Muscle of arm (tissue), 1 donor: ENCODE measurements at regions not wholly inside any gene's neighbourhood (a gene's known extent, or its start where the extent isn't known, plus 50 kb on each side); places are given as distances from the start of the nearest gene placed in this dataset.
"Not testable (repeated sequence)": the region's sequence is repeated elsewhere in the genome, so short reads cannot be mapped to it uniquely, and the experiment has no call there.

Experiments
- DNase-seq: peaks from one replicate; pipeline ENCODE4 v3.0.0-alpha.2; 2013

GRCh38 chr3:152667267-152667666 lies 167.7 kb upstream of the P2RY1 start:
- no peak for DNase-seq

GRCh38 chr3:152669560-152669959 lies 165.4 kb upstream of the P2RY1 start:
- no peak for DNase-seq

- no peak for DNase-seq
Observed at GRCh38 chr3:152671446-152672319, 163.2 kb upstream of the P2RY1 start.

- no peak for DNase-seq
Observed at GRCh38 chr3:152672320-152672649, 162.6 kb upstream of the P2RY1 start.

- no peak for DNase-seq
Observed at GRCh38 chr3:152676810-152677379, 158.0 kb upstream of the P2RY1 start.

GRCh38 chr3:152677491-152677890 lies 157.4 kb upstream of the P2RY1 start:
- DNase-seq = no peak

- DNase-seq = no peak
Observed at GRCh38 chr3:152682477-152682876, 152.5 kb upstream of the P2RY1 start.

- DNase-seq = no peak
Observed at GRCh38 chr3:152683521-152683999, 151.4 kb upstream of the P2RY1 start.

- DNase-seq = no peak
Observed at GRCh38 chr3:152684279-152684678, 150.7 kb upstream of the P2RY1 start.

- no peak for DNase-seq
Observed at GRCh38 chr3:152688313-152688712, 146.6 kb upstream of the P2RY1 start.

GRCh38 chr3:152692326-152692725 lies 142.6 kb upstream of the P2RY1 start:
- not testable (repeated sequence) for DNase-seq

GRCh38 chr3:152693521-152694250 lies 141.2 kb upstream of the P2RY1 start:
- DNase-seq = not testable (repeated sequence)

GRCh38 chr3:152695840-152696239 lies 139.1 kb upstream of the P2RY1 start:
- no peak for DNase-seq

- no peak for DNase-seq
Observed at GRCh38 chr3:152696962-152697361, 138.0 kb upstream of the P2RY1 start.

GRCh38 chr3:152703245-152703890 lies 131.6 kb upstream of the P2RY1 start:
- no peak for DNase-seq

GRCh38 chr3:152706991-152707713 lies 127.8 kb upstream of the P2RY1 start:
- no peak for DNase-seq

GRCh38 chr3:152709659-152710058 lies 125.3 kb upstream of the P2RY1 start:
- no peak for DNase-seq

- no peak for DNase-seq
Observed at GRCh38 chr3:152710549-152710948, 124.4 kb upstream of the P2RY1 start.

- DNase-seq = no peak
Observed at GRCh38 chr3:152713989-152714388, 120.9 kb upstream of the P2RY1 start.

- no peak for DNase-seq
Observed at GRCh38 chr3:152714507-152714906, 120.4 kb upstream of the P2RY1 start.

- no peak for DNase-seq
Observed at GRCh38 chr3:152717252-152717651, 117.7 kb upstream of the P2RY1 start.

GRCh38 chr3:152718810-152719209 lies 116.1 kb upstream of the P2RY1 start:
- DNase-seq = no peak
